ENCODE measurements at regions not wholly inside any gene's neighbourhood (a gene's known extent, or its start where the extent isn't known, plus 50 kb on each side); places are given as distances from the start of the nearest gene placed in this dataset.

- peak in 2 of 5 experiments; percentile 13 to 79 for DNase-seq
These were observed 57.2 kb upstream of the FAM9C start for GRCh38 chrX:13101441-13102139.

GRCh38 chrX:13099121-13099520 lies 54.7 kb upstream of the FAM9C start:
- no peak for DNase-seq

- no peak for DNase-seq
These were observed 52.3 kb upstream of the FAM9C start for GRCh38 chrX:13096728-13097127.

- DNase-seq, result no peak
These were observed 50.5 kb upstream of the FAM9C start for GRCh38 chrX:13094828-13095341.

GRCh38 chrX:13094374-13094773 lies 50.0 kb upstream of the FAM9C start:
- no peak for DNase-seq
